GM21528 (cell line): ENCODE measurements at regions not wholly inside any gene's neighbourhood (a gene's known extent, or its start where the extent isn't known, plus 50 kb on each side); places are given as distances from the start of the nearest gene placed in this dataset.

Experiments
- ATAC-seq: cut with Tn5 transposase; IDR thresholded peaks from one replicate; pipeline ENCODE4 v1.9.1; 2021; ENCODE audit warnings: mild to moderate bottlenecking, moderate library complexity; ENCODE audit not compliant: unreplicated experiment, low FRiP score

DNA sequence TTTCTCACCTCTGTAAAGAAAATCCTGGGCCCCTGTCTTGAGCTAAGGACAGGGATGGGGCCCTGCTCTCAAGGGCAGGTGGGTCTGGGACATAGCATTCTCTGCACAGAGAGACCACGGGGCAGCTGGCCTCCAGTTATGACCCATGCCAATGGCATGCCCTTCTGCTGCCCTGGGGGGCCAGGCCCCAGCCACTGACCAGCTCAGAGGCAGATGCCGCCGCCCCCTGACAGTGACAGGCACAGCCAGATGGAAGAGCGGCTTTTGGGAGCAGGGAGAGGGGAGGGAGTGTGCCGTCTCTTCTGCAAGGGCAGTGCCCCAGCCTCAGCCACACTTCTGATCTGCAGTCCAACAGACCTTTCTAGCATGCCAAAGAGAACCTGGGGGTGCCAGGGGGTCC is 114.8 kb upstream of the NAV2 start:
- ATAC-seq, result no peak

DNA sequence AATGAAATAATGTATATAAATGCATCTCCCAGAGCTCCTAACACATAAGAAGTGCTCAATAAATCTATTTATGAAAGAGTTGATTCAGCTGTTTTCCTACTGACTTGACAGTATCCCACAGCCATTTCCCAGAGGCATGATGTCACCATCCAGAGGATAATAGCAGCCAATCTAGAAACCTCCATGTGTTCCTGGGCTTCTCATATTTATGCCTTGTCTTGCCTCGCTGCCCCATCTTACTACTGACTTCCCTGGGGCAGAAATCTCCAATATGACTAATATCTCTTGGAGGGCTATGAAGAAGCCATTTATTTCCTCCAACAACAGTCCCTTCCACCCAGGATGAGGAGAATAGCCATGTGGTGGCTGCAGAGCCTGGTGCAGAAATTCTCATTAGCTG is 115.4 kb upstream of the NAV2 start:
- ATAC-seq, result no peak

DNA sequence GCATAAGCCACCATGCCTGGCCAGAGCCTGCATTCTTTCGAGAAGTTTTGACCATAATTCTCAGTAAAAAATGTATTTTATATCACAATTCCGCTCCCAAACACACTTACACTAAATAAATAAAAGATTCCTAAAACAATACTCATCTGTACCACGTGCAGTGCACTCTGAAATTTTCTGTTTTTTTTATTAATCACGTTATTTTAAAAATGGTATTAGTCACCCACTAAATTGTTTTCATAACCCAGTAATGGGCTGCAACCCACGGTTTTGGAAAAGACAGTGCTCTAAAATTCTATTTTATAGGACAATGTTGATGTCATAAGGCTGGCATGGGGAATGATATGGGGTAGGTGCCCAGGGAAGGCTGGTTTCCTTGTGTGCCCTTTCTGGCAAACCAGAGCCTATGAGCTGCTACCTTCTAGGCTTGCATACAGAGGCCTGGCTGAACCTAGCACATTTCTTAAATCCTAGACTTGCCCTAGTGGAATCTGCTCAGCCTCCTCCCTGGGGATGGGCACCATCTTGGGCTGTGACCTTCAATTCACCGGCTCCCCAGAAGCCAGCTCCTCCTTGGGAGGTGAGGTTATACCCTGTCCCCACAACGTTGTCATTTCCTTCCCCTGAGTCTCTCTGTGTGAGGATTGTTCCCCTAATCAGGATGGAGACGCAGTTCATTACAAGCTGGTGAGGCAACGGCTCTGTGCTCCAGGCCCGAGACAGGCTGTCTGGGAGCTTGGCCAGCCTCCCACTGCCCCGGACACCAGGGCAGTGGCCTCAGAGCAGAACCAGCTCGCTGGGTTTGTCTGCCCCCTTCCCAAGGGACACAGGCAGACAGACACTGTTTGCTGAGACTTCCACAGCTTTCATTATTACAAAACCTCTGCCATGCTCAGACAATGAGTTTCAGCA is 116.5 kb upstream of the NAV2 start:
- ATAC-seq, result no peak

DNA sequence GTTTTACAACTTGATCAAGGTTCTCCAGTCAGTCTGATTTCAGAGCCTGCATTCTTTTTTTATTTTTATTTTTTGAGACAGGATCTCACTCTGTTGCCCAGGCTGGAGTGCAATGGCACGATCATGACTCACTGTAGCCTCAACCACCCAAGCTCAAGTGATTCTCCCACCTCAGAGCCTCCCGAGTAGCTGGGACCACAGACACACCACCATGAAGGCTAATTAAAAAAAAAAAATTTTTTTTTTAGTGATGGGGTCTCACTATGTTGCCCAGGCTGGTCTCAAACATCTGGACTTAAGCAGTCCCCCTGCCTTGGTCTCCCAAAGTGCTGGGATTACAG is 117.2 kb upstream of the NAV2 start:
- no peak for ATAC-seq

DNA sequence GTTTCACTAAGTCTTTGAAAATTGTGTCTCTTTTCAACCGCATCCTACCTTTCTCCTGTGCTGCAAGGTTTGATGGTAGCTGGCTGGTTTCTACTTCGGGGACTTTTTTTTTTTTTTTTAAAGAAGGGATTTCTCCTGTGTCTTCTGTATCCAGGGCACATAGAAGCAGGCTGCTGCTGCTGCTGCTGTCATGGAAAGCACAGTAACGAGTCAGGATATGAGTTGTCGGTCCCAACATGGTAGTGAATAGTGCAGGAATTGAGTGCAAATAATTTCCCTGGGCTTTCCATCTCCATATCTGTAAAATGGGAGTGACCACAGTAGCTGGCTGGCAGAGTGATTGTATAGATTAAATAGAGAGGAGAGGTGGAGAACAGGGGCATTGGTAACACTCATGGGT is 118.3 kb upstream of the NAV2 start:
- no peak for ATAC-seq

DNA sequence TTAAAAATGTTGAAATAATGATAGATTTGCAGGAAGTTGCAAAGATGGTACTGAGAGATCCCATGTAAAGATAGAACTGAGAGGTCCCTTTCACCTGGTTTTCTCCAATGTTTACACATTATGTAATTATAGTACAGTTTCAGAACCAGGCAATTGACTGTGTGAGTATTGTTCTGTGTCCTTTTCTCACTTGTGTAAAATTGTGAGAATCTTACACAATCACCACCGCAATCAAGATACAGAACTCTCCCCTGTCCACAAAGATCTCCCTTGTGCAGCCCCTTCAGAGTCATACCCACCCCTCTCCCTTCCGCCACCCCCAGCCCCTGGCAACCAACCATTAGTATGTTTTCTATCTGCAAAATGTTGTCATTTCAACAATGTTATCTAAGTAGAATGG is 119.8 kb upstream of the NAV2 start:
- ATAC-seq, result no peak

DNA sequence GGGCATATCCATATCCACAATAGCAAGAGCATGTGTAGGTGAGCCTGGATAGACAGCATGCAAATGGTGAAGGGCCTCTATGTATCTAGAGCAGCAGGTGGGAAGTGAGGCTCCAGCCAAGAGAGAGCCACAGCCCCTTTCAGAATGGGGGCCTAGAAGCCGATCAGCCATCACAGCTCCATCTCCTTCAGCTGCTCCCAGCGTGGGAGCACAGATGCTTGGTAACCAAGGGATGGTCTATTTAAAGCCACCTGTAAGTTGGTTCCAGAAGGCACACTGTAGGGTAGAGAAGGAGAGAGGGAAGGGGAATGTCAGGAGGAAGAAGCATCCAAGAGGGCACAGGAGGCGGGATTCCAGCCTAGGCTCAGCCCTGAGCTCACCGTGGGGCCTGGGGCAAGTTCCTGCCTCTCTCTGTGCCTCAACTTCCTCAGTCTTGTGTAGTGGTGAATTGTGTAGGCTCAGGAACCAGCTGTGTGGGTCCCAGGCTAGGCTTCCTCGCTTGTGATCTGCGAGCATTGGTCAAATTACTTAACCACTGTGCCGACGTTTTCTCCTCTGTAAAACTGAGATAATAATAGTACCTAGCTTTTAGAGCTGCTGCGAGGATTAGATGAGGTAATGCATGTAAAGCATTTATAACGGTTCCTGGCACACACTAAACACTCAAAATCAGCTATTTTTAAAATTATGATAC is 122.9 kb upstream of the NAV2 start:
- no peak for ATAC-seq

DNA sequence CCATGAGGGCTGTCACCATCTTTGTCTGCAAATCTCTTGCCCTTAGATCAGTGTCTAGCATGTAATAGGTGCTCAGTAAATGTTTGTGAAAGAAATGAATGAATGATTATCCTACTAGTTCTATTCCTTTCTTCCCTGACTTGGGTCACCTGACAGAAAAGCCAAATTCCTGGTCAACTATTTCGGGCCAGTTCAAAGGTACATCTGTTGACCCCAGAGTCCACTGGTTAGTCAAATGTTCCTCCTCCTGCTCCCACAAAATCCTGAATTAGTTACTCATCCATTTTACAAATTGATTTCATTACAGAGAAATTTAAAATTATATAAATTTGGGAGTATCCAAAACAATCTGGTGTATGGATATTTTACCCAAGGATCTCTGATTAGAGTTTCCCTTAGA is 124.7 kb upstream of the NAV2 start:
- no peak for ATAC-seq

DNA sequence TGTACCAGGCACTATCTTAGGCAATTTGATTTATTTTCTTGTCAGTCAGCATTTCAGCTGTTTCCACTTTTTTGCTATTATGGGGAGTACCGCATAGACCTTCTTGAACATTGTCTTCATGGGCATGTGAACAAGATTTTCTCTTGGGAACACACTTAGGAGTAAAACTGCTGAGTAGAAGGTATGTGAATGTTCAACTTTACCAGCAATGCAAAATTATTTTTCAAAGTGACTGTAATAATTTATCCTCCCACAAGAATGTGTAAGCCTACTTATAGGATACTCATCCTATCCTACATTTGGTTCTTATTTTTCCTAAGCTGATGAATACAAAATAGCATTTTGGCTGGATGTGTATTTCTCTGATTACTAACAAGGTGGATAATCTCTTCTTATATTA is 132.0 kb upstream of the NAV2 start:
- ATAC-seq, result no peak

DNA sequence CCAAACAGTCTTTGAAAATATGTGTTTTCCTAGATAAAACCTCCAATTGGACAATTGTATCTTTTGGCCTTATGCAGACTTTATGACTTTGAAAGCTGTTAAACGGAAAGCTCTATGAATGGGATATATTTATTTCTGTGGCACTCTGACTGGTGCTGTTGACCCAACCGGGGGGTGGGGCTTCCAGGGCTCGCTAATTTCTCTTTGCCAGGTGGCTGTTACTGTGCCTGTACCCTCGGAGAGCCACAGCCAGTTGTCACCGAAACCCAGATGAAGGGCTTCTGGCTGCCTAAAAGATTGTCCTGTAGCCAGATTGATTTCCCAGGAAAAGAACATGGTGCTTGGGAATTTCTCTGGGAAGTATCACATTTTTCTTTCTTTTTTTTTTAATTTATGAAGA is 132.7 kb upstream of the NAV2 start:
- no peak for ATAC-seq

DNA sequence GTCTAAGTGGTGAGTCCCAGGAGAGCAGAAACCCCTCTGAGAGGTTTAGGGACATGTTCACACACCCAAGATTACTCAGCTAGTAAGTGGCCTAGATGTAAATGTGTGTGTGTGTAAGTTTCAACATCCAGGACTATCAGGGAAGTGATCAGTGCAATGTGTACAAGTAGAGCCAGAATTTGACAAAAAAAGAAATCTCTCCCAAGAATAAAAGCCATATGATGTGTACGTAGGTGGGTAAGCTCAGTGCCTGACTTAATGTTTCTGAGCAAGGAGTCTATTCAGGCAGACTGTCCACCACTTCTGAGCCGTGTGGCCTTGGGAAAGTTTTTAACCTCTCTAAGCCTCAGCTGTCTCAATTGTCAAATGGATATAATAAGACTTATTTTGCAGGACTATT is 133.8 kb upstream of the NAV2 start:
- ATAC-seq, result no peak

DNA sequence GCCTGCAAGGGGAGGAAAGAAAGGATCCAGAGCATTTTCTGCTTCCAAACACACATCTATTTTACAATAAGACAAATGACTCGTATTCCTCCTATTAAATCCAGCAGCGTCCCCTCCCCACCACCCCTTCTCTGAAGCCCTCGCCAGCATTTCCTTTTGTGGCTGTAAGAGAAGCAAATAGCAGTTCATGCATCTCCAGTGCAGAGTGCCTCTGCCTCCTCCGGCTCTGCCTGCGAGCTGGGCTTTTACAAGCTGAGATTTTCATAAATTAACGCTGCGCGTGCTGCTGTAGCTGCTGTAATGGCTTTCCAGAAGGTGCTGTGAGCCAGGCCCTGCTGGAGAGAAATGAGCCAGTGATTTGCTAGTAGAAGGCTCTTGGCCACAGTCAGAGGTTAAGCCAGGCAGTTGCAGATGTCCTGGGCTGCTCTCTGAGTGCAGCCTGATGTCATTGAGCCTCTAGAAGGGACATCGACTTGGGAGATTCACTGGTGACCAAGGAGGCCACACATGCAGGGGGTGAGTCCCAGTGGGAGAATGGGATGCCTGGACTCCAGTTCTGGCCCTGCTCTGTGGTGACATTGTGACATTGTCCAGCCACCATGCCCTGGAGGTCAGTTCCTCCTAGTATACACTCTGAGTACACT is 134.5 kb upstream of the NAV2 start:
- ATAC-seq, result no peak

DNA sequence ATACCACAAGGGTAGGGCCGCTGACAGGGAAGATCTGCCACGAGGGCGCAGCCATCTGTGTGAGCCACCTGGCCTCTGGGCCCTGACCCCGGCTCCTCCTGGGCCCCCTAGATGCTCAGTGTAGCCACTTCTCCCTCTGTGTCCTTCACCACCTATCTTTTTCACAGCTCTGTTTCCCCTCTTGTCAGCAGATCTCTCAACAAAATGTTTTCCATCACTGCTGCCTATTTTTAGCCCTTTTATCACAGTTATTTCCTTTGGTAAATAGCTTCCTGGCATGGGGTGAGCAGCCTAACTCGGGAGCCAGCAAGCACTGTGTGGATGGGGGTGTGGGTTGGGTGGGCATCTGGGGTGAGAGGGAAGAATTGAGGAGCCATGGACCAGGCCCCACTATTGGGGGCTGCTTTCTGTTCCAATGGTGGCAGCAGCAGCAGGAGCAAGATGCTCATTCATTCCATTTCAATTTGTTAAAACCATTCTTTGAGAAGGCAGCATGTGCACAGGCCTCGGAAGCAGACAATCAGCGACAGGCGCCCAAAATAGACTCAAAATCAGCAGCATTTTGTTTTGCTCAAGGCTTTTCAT is 135.2 kb upstream of the NAV2 start:
- ATAC-seq, result no peak

DNA sequence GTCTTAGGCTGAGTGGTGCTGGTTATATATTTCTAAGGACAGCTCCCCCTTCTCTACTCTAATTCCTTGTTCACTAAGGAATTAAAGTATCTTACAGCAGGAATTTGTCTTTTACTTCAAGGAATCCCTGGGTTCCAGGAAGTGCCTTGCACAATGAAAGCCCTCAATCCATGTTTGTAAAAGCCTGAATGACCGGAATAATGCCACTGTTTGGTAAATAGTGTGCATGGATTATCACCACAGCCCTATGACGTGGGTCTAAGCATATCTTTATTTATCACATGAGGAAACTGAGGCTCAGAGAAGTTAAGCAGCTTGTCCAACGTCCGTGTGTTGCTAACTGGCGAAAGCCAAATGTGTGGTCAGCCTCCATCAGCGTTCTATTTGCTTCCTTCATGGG is 135.7 kb upstream of the NAV2 start:
- ATAC-seq, result no peak

DNA sequence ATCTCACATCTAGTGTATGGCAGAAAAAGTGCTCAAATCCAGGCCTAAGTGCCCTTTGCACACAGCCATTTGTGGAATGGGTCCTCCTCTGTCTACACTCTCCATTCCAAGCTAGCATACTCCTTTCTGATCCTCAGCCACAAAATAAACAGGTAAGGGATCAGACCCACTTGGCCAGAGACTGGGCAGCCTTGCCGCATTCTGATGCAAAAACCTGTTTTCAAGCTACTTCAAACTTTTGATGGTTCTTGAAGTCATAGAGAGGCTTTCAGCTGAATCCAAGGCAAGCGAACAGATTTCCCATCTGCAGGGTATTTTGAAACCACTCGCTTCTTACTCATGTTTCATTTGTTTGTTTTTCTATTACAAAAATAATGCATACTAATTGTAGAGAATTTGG is 136.6 kb upstream of the NAV2 start:
- ATAC-seq, result no peak

DNA sequence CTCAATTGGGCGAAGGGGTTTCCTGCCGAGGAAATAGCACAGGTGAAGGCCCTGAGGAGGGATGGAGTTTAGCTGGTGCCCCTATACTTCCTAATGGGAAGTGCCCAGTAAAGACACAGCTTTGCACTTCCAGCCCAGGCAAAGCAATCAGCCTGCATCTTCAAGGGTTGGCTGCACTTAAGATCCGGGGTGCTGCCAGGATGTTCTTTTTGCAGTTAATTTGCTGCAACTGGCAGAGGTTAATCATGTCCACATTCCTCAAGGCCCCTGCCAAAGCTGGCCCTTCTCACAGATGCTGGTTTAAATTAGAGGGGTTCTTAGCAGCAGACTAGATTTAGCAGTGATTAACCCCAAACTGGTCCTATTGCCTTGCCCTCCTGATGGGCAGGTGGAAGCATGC is 137.7 kb upstream of the NAV2 start:
- no peak for ATAC-seq

DNA sequence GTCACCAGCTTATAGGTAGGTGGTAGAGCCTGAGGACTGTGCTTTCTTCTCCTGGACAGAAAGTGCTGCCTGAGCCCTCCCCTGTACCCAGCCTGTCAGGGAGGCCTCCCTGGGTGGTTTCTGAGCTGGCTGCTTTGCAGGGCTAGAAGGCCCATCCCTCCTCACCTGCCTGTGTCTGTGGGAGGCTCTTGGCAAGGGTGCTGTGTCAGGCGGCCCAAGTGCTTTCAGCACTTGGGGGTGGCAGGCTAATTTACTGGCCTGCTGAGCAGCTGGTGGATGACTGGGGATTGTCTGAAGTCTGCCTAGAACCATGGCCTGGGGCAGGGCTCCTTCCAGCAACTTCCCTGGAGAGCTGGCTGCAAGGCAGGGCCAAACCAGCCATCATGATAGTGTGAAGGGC is 139.0 kb upstream of the NAV2 start:
- no peak for ATAC-seq

DNA sequence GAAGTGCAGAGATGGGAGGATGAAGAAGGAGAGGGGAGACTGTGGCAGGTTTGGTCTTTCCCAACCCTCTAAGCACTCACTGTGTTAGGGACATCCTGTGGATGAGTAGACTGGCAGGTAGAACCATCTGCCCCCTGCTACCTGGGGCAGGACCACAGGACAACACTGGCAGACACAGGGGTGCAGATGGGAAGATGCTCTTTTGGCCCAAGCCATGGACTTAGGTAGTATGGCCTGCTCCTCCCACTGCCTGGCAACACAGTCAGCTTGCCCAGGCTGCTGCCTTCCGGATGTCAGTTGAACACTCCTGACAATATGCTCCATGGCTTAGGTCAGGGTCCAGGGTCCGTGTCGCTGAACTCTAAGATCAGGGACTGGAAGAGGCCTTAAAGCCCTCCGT is 140.7 kb upstream of the NAV2 start:
- no peak for ATAC-seq

DNA sequence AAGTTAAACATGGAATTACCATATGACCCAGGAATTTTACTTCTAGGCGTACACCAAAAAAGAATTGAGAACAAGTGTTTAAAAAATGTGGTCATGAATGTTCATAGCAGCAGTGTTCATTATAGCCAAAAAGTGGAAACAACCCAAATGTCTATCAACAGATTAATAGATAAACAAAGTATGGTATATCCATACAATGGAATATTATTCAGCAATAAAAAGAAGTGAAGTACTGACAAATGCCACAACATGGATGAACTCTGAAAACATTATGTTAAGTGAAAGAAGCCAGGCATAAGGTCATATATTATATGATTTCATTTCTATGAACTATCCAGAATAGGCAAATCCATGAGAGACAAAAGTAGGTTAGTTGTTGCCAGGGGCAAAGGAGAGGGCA is 141.7 kb upstream of the NAV2 start:
- ATAC-seq, result no peak

DNA sequence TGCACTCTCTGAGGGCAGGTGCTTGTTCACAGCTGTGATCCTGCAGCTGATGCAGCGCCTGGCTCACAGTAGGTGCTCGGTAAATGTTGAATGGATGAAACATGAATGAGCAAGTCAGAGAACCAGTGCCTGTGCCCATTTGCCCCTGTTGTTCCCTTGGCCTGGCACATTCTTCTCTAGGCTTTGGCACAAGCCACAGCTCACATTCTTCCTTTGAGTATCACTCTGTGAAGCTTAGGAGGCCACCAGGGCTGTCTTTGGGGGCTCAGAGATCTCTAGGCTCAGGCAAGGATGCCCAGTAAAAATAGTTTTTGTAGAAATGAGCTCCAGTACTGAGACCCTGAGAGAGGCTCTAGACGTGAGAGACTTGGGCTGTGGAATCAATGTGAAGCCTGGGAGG is 144.6 kb upstream of the NAV2 start:
- ATAC-seq, result no peak

DNA sequence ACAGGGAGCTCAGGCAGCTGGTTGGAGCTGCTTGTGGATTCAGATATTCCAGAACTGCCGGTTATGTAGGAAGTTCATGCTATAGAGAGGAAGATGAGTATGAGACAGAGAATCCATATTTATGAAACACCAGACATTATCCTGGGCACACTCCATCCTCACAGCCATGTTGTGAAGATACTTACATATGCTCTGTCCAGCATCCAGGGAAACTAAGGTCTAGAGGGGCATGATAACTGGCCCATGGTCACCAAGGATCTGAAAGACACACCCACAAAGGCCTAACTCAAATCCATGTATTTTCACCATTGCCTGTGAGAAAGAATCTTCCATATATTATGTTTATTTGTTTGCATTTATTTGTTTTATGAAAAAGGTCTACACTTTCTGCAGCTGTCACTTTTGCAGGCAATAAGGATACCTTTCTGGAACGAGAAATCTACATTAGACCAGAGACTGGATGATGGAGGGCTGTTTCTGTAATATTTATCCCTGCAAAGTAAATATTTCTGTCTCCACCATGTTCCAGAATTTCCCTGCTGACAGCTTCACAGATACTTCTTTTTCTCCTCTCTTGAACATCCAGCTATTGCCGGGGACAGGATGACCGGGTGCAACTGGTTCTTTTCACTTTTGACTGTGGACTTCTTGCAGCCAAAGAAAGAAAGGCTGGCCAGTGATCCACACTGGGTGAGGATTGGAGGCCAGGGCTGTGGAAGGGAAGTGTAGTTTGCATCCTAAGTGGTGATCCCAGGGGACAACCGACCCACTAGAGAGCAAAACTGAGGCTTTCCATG is 145.9 kb upstream of the NAV2 start:
- no peak for ATAC-seq
